DMS153 treated with DMSO at 0.1 percent for 48 hours (cell line): ENCODE measurements at regions not wholly inside any gene's neighbourhood (a gene's known extent, or its start where the extent isn't known, plus 50 kb on each side); places are given as distances from the start of the nearest gene placed in this dataset.

Source experiments
- DNase-seq: peaks from one replicate; lab custom pipeline; 2025; ENCODE audit not compliant: unreplicated experiment; lab: John Stamatoyannopoulos, UW

DNA sequence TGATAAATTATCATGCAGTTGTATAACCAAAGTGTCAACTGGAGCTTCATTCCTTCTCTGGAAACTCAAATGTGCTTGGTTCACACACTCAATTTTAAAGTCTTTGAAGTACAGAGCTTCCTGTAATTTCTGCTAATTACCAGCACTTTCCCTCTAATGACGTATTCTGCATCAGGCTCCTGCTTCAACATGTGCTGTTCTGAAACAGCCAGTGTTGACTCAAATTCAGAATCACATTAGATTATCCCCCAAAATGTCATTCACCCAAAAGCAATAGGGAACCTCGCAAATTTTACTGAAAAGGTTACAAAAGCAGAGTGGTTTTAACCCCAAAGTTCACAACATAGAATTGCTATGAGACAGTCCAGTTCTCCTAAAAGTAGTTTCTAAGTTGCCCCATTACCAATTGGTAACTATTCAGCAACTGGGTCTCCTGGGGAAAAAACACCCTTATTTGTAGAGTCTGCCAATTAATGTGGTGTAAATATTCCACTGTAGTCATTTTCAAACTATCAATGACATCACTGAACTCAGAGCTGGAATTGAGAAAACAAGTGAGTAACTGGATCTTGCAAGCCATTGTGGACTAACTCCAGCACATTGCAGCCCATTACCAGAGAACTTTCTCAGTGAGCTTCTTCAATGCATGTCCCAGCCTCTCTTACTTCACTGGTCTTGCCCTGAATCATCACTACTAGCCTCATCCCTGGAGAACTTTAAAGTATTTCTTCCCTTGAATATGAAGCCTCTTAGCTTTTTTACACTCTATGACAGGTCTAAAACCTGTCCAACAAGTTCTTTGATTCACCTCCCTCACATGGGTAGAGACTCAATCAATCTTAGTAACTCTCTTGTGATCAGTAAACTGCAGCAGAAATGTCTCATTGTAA, 955.4 kb downstream of the EFNB2 start:
- DNase-seq: no peak

DNA sequence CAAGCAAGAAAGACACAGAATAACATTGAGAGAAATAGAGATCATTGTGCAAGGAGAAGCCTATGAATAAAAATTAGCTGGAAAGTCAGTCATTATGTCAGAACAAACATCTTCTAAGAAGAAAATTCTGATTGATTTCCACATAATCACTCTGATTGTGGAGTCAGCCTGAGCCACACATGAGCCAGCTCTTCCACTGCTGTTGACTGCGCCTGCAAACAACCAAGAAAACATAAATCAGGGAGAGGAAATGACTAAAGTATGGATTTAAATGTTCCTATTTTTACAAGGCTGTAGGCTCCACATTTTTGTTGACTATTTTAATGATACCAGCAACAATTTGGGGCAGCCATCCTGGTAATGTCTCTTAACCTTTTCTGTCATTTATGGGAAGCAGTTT, 962.3 kb downstream of the EFNB2 start:
- DNase-seq: no peak

DNA sequence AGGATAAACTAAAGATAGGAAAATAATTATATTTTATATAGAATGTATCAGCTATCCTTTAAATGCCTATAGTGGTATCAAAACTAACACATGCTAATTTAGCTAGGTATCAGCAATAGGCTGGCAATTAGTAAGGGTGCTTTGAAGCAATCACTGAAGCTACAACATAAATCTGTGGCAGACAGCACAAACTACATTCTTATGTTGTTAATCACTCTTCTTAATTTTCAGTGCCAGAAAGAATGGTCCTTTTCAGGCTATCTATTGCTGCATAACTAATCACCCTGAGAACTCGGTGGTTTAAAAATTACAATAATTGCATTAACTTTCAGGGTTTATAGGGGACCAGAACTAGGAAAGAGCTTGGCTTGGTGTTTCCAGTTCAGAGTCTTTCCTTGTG, 963.1 kb downstream of the EFNB2 start:
- no peak for DNase-seq

DNA sequence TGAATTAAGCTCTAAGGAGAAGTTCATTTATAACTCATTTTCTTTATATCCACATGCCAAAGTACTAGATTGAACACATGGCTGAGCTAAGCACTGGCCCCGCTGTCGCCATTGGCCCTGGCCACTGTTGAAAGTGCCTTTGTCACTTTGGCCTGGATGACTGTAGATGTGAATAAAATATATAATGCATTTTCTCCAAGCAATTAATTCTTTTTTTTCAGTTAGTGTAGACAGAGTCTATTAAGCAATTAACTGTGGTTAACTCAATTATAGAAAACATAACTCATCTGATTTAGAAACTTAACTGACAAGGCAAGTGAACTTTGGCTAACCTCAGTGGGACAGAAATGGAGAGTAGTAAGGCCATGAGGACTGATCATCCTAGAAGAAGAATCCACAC, 965.6 kb downstream of the EFNB2 start:
- DNase-seq: no peak

DNA sequence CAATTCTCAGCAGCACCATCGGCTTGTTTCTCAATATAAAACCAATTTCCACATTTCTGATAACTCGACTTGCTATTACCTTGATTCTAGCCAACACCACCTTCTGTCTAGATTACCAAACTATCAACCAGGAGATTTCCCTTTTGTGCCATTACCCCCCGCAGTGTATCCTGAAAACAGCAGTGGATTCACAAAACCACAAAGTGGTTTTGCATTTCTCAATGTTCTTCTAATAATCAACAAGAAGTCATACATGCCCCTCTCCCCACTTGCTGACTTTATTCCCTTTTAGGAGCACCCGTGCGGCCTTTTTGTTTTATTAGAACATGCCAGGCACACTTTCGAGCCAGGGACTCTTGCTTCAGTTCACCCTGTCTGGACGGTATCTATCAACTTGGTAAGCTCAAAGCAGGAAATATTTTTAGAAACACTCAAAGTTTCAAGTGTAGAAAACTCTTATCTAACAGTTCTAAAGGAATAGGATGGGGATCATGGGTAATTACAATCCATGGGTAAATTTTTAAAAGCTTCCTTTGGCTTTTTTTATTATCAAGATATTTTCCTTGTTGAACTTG, 967.4 kb downstream of the EFNB2 start:
- DNase-seq: no peak

DNA sequence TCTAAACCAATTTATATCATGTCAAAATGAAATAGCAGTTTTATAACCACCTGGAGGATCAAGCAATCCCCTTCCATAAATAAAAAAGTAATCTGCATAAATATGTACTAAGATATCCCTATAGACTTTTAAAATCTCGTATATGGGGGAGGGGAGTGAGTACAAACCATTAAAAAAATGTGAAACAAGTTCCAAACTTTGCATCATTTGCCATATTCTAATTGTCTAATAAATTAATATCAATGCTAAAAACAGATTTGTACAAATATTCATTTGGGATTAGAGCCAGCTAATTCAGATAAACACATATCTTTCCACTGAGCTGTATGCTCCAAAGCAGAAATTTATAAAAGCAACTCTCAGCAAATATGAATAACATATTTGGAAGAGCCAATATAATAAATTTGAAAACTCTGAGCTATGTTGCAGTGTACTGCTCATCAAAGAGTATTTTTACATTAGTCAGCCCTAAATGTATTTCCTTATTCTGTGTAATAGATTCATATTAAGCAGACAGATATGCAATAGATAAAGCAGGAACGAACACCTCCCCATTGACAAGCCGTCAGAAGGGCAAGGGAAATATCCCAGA, 970.2 kb downstream of the EFNB2 start:
- DNase-seq: no peak

DNA sequence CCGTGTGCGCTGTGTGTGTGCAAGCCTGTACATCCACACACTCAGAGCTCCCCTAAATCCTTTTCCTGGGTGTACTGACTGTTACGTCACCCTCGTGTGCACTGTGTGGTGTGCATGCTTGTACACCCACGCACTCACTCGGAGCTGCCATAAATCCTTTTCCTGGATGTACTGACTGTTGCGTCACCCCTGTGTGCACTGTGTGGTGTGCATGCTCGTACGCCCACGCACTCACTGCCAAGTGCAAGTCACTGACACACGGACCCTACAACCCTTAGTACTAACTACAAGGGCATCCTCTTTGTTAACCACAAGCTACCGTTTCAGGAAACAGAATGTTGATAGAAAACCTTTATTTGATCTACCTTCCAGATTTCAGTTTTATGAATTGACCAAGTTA, 983.4 kb downstream of the EFNB2 start:
- DNase-seq: no peak

DNA sequence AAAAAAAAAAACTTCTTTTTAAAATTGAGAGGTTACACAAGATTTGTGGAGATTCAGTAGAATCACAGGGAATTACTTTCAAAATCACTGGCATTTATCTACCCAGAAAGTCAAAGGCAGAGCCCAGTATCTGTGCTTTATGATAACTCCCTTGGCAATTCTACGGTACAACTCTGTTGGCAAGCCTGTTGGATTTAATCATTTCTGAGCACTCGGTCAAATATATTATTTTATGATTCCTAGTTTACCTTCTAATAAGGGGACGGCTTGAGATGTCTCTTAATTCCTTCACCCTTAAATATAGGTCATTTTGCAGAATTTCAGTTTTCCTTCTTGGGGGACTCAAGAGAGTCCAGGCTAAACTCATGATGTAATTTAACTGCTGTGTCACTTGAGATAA, 987.6 kb downstream of the EFNB2 start:
- DNase-seq: no peak

DNA sequence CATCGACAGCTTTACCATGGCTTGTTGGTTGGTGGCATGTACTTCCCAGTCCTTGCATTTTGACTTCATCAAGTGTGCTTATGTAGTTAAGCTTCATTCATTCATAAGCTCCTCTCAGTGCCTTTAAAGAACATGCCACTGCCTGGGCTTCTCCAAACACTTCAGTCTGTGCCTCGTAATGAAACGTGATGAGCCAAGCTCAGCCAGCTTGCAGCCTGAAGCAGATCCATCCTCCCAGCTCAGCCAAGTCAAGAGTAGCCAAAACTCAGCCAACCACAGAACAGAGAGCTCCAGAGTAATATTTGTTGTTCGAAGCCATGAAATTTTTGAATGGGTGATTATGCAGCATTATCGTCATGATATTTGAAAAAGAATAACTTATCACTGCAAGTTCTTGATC, 989.7 kb downstream of the EFNB2 start:
- DNase-seq: no peak

DNA sequence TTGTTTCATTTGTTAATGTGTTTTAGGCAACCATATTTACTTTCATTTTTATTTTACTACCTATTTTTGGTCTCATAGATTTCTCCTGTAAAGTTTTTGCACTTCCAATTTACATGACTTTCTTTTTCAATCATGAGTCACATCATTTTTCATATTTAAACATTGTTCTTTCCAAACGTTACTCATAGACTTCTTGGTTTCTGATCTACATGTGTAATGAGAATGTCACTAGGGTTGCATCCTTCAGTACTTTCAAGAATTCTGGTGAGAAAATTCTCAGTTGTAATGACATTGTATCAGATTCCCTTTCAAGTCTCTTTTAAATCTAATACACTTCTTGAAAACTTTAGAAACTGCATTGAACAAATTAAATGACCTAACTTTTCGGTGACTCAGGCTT, 991.7 kb downstream of the EFNB2 start:
- no peak for DNase-seq

DNA sequence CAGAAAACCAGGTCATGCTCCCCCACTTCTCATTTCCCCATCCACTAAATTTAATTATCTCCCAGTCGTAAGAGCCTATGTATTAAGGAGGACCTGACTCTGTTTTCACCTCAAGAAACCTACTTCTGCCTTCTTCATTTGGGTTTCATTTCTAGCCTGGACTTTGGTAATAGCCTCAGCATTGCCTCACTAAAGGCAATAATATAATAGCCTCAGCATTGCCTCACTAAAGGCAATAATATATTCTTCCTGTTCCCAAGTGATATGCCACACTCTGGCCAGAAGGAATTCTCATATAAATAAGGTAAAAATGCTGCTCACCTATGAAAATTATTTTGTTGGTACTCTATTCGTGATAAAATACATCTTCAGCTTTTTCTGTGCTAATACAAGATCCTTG, 993.9 kb downstream of the EFNB2 start:
- no peak for DNase-seq

DNA sequence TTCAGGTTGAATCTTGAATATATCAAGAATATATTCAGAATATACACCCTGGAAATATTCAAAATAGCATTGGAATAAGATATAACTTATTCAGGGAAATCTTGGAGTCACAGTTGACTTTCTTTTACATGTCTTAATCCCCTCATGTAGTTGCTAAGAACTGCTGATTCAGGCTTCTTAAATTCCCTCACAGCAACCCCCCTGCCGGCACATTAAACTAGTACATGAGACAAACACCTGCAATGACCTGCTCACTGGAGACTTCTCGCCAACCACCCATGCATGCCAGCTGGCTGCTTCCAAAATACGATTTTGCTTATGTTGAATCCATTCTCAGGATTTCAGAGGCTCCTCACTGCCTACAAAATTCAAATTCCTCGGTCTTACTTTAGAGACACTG, 997.1 kb downstream of the EFNB2 start:
- DNase-seq: no peak

DNA sequence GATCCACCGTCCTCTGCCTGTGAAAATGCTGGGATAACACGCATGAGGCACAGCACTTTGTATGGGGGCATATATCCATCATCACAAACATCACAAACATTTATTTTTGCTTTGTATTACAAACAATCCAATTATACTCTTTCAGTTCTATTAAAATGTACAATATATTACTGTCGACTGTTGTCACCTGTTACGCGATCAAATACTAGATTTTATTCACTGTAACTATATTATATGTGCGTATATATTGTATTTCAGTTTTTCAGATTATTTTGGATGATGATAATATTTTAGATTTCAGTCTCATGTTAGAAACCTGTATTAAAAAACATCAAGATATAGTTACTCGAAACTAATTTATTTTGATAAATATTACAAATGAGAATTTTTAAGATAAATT, 998.3 kb downstream of the EFNB2 start:
- DNase-seq: no peak

DNA sequence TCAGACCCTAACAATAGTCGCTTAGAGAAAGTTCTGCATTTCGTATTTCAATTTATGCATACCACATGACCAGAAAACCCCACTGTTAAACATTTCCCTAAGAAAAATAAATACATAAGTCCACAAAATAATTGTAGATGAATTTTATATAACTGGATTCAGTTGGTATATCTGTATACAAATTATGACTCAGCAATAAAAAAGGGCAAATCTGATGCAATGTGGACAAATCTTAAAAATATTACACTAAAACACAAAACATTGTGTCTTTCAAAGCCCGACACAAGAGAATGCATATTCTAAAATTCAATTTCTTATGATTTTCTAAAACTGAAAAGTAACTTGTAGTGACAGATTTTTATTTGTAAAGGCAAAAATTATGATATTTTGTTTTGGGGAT, 1005.0 kb downstream of the EFNB2 start:
- DNase-seq: no peak

DNA sequence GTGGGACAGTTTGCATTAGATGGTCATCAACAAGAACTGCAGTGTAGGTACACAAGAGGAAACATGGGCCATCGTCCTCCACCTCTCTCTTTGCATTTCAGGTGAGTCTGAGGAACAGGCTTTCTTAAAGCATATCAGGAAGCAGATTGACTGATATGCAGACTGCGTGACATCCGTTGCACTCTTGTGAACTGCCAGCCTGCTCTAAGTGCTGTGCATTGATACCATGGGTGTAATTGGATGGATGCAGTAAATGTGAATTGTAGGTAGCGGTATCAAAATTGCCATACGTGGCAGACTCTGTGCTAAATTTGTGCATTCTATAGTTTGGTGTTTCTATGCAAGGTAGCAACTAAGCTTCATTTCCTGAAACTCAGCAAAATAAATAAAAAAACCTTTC, 1008.3 kb downstream of the EFNB2 start:
- DNase-seq: no peak

DNA sequence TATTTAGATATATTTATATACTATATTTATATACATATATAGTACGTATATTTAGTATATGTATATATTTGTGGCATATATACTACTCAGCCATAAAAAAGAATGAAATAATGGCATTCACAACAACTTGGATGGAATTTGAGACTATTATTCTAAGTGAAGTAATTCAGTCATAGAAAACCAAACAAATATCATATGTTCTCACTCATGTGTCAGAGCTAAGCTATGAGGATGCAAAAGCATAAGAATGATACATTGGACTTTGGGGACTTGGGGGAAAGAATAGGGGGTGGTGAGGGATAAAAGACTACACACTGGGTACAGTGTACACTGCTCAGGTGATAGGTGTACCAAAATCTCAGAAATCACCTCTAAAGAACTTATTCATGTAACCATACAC, 1015.7 kb downstream of the EFNB2 start:
- no peak for DNase-seq

DNA sequence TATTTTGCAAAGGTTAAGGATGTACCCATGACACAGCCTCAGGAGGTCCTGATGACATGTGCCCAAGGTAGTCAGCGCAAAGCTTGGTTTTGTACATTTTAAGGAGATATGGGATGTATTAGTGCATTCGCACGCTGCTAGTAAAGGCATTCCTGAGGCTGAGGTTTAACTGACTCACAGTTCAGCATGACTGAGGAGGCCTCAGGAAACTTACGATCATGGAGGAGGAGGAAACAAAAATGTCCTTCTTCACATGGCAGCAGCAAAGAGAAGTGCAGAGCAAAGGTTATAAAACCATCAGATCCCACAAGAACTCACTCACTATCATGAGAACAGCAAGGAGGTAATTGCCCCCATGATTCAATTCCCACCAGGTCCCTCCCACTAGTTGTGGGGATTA, 1017.4 kb downstream of the EFNB2 start:
- no peak for DNase-seq

DNA sequence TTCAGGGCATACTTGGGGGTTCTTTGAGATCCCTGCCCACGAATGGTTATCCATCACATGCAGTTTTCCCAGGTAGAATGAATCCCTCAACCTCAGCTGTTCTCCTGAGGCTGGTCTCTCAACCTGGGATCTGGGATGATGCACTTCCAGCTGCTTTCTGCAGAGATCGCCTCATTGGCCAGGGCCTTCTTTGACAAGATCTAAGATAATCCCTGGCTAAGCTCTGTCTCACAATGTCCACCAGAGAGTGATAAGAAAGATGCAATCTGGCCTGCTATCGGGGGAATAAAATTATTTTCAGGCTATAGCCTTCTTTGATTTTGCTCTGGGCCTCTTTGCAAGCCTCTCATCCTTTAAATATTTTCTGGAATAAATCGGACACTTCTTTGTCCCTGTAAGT, 1021.1 kb downstream of the EFNB2 start:
- no peak for DNase-seq

DNA sequence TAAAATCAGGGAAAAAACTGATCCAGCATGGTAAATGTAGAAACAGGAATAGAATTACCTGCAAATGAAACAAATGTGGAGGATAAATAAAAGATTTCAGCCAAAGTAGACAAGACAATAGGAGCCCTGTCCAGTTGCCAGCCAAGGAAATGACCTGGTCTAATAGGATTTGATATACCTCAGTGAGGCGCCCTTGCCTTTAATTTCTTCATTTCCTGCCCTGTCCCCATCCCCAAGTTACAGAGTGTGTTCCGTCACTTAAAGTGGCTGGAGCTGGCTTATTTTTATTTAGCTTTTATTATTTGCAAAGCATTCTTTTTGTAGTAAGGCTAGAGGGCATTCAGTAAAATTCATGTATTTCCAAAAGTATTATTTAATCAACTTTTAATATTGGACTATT, 1022.0 kb downstream of the EFNB2 start:
- DNase-seq: no peak

DNA sequence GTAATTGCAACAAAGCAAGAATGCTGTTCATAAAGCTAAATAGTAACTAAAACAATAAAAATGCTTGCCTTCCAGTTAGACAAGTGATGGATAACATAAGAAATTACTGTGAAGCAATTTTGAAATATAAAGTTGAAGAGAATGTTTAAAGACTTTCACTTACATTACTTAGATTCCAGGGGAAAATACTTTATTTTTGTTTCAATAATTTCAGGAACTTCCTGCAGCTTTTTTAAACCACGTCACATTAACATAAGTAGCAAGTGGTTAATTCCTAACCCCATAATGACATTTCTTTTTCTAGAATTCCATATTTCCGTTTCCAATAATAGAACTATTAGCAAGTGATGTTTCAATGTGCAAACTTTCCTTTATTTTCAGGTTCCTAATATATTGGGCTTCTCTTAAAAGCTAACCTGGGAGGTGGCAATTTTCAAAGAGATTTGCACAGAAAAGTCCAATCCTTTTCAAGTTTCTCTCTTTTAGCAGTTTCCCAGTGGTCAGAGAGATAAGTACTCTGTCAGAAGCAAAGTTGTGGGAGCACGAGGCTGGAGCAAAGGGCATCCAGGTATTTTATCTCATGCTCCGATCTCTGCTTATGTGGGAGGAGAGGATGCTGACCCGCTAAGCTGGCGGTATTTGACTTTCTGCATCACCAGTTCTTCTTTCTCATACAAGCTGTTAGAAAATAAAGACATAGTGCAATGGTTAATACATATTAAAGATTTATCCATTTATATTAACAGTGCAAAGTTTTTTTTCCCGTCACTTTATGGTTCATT, 1025.3 kb downstream of the EFNB2 start:
- no peak for DNase-seq

DNA sequence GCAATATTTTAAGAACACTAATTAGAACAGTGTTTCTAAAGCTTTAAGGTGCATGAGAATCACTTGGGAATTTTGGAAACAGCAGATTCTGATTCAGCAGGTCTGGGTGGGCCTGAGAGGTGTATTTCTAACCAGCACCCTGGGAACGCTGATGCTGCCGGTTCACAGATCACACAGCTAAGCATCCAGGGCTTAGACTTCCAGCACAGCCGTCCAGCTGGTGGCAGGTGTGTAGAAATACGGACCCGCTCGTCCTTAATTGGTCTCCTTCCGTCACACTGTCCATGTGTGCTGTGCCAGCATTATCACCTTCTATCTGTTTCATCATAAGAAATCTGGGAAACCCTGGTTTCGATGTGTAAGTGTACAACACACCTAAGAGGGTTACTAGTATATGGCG, 1029.0 kb downstream of the EFNB2 start:
- no peak for DNase-seq

DNA sequence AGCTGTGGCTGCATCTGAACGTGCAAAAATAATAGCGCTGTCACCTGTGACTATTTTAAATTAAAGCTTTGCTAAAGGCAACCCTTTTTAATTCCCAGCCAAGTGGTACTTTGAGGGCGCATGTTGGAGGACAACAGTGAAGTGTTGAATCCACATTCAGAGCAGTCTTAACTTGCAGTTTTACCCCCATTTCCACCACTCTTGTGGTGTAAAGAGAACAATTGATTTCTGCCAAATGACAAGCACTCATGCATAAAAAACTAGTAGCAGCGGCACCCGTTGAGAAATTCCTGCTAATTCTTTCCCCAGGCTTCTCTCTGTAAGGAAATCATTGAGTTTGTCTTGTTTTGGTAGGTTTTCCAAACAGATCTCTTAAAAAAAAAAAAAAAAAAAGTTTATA, 1033.3 kb downstream of the EFNB2 start:
- no peak for DNase-seq
